Effector CD8-positive, alpha-beta T cell (primary cell): ENCODE measurements at regions not wholly inside any gene's neighbourhood (a gene's known extent, or its start where the extent isn't known, plus 50 kb on each side); places are given as distances from the start of the nearest gene placed in this dataset.
"Not testable (repeated sequence)": the region's sequence is repeated elsewhere in the genome, so short reads cannot be mapped to it uniquely, and the experiment has no call there.

Experiments
- DNase-seq: peaks from one replicate; lab custom pipeline; 2025; lab: John Stamatoyannopoulos, UW

- DNase-seq, result no peak
These were observed 742.5 kb upstream of the MDGA2 start for GRCh38 chr14:48417715-48418500.

GRCh38 chr14:48401321-48401720, 725.9 kb upstream of the MDGA2 start:
- DNase-seq, result no peak

- DNase-seq, result no peak
These were observed 723.4 kb upstream of the MDGA2 start for GRCh38 chr14:48398675-48399282.

- no peak for DNase-seq
These were observed 716.3 kb upstream of the MDGA2 start for GRCh38 chr14:48391661-48392060.

GRCh38 chr14:48390346-48390745, 714.9 kb upstream of the MDGA2 start:
- DNase-seq, result no peak

- no peak for DNase-seq
These were observed 709.4 kb upstream of the MDGA2 start for GRCh38 chr14:48384821-48385220.

GRCh38 chr14:48382961-48383360, 707.6 kb upstream of the MDGA2 start:
- DNase-seq, result no peak

GRCh38 chr14:48378541-48378940, 703.1 kb upstream of the MDGA2 start:
- DNase-seq, result no peak

GRCh38 chr14:48373981-48374380, 698.6 kb upstream of the MDGA2 start:
- no peak for DNase-seq

GRCh38 chr14:48350971-48351370, 675.6 kb upstream of the MDGA2 start:
- no peak for DNase-seq

- no peak for DNase-seq
These were observed 674.3 kb upstream of the MDGA2 start for GRCh38 chr14:48349689-48350088.

- DNase-seq, result no peak
These were observed 665.7 kb upstream of the MDGA2 start for GRCh38 chr14:48341069-48341468.

- DNase-seq, result no peak
These were observed 658.0 kb upstream of the MDGA2 start for GRCh38 chr14:48333221-48333920.

GRCh38 chr14:48331421-48331820, 656.0 kb upstream of the MDGA2 start:
- DNase-seq, result no peak

- no peak for DNase-seq
These were observed 650.1 kb upstream of the MDGA2 start for GRCh38 chr14:48325486-48325885.

- no peak for DNase-seq
These were observed 648.3 kb upstream of the MDGA2 start for GRCh38 chr14:48323665-48324064.

GRCh38 chr14:48319823-48320222, 644.4 kb upstream of the MDGA2 start:
- no peak for DNase-seq

GRCh38 chr14:48304729-48305128, 629.3 kb upstream of the MDGA2 start:
- no peak for DNase-seq

- DNase-seq, result no peak
These were observed 614.3 kb upstream of the MDGA2 start for GRCh38 chr14:48289701-48290100.

GRCh38 chr14:48285217-48285616, 609.8 kb upstream of the MDGA2 start:
- DNase-seq, result not testable (repeated sequence)

- no peak for DNase-seq
These were observed 599.9 kb upstream of the MDGA2 start for GRCh38 chr14:48275301-48275700.

GRCh38 chr14:48274826-48275225, 599.4 kb upstream of the MDGA2 start:
- no peak for DNase-seq

- not testable (repeated sequence) for DNase-seq
These were observed 592.5 kb upstream of the MDGA2 start for GRCh38 chr14:48267926-48268325.
